ENCODE measurements at regions not wholly inside any gene's neighbourhood (a gene's known extent, or its start where the extent isn't known, plus 50 kb on each side); places are given as distances from the start of the nearest gene placed in this dataset.
A peak's percentile ranks its signal among the peaks of the same experiment; 100 is the strongest.
"Not testable (repeated sequence)": the region's sequence is repeated elsewhere in the genome, so short reads cannot be mapped to it uniquely, and the experiment has no call there.

- Histone ChIP-seq H3K9me3 (peaks cover 11% of the 10 kb centered on the region), H3K4me1 (no peaks in the 10 kb centered on the region), H3K27ac (no peak overlapping the region), H3K9ac (no peak overlapping the region), H3K36me3 (no peaks in the 10 kb centered on the region), H3K4me2 (no peak overlapping the region), H4K20me1 (no peaks in the 10 kb centered on the region), H3K4me3 (no peak overlapping the region), H3K27me3 (no peaks in the 10 kb centered on the region)
- no peak for TF ChIP-seq Cebpa-rat (IDR thresholded peaks at IDR 0.05)
These were observed 185.8 kb upstream of the NR2F2 start for GRCh38 chr15:96144734-96145133.

- no peak for TF ChIP-seq Cebpa-rat (IDR thresholded peaks at IDR 0.05)
- H3K27ac ChIP-seq = no peak overlapping the region
- H3K27me3 ChIP-seq = no peaks in the 10 kb centered on the region
- no peak overlapping the region for H3K4me3 ChIP-seq
- no peaks in the 10 kb centered on the region for H4K20me1 ChIP-seq
- H3K36me3 ChIP-seq = no peaks in the 10 kb centered on the region
- no peaks in the 10 kb centered on the region for H3K4me1 ChIP-seq
- H3K9ac ChIP-seq = no peak overlapping the region
- H3K9me3 ChIP-seq = no peaks in the 10 kb centered on the region
- no peak overlapping the region for H3K4me2 ChIP-seq
These were observed 183.8 kb upstream of the NR2F2 start for GRCh38 chr15:96146726-96147125.

DNA sequence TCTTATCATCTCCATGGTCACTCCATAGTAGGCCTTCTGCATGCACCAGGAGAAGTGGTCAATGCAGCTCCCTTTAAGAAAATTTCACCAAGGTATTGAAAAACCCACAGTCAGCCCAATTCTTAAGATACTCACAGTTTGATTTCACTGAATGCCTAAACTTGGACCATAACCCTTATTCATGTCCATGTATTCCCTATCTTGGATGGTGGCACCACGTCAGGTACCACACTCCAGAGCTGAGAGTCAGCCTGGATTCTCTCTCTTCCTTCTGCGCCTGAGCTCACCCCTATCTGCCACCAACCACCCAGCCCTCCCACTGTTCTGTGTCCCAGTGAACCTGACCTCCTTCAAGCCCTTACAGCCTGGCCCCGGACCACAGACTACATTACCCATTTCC, 183.2 kb upstream of the NR2F2 start:
- Histone ChIP-seq H3K9me3 (no peaks in the 10 kb centered on the region), H3K9ac (no peak overlapping the region), H3K4me3 (no peak overlapping the region), H4K20me1 (no peaks in the 10 kb centered on the region), H3K27me3 (no peaks in the 10 kb centered on the region), H3K4me1 (no peaks in the 10 kb centered on the region), H3K27ac (no peak overlapping the region), H3K36me3 (no peaks in the 10 kb centered on the region), H3K4me2 (no peak overlapping the region)
- no peak for TF ChIP-seq Cebpa-rat (IDR thresholded peaks at IDR 0.05)

GRCh38 chr15:96150254-96150653, 180.2 kb upstream of the NR2F2 start:
- no peak for TF ChIP-seq Cebpa-rat (IDR thresholded peaks at IDR 0.05)
- Histone ChIP-seq H3K9ac (no peak overlapping the region), H3K27ac (no peak overlapping the region)

GRCh38 chr15:96151749-96152148, 178.8 kb upstream of the NR2F2 start:
- not testable (repeated sequence) for H3K36me3 ChIP-seq, H3K27ac ChIP-seq, H4K20me1 ChIP-seq, H3K9me3 ChIP-seq, H3K4me2 ChIP-seq, H3K4me3 ChIP-seq, H3K4me1 ChIP-seq, H3K9ac ChIP-seq, H3K27me3 ChIP-seq
- peak; percentile 77; the same call in 1 of the 2 replicates for TF ChIP-seq Cebpa-rat (IDR thresholded peaks at IDR 0.05)

More at GRCh38 chr15:96150254-96150653, 180.2 kb upstream of the NR2F2 start:
- Histone ChIP-seq H3K36me3 (no peaks in the 10 kb centered on the region), H3K27me3 (no peaks in the 10 kb centered on the region), H3K9me3 (no peaks in the 10 kb centered on the region), H3K4me1 (no peaks in the 10 kb centered on the region), H3K4me2 (no peak overlapping the region), H3K4me3 (no peak overlapping the region), H4K20me1 (no peaks in the 10 kb centered on the region)

GRCh38 chr15:96153929-96154328, 176.6 kb upstream of the NR2F2 start:
- no peaks in the 10 kb centered on the region for H4K20me1 ChIP-seq
- H3K9ac ChIP-seq = no peak overlapping the region
- H3K4me1 ChIP-seq = no peaks in the 10 kb centered on the region
- no peak overlapping the region for H3K27ac ChIP-seq
- no peaks in the 10 kb centered on the region for H3K9me3 ChIP-seq
- H3K27me3 ChIP-seq = no peaks in the 10 kb centered on the region
- TF ChIP-seq Cebpa-rat (IDR thresholded peaks at IDR 0.05) = no peak
- H3K36me3 ChIP-seq = no peaks in the 10 kb centered on the region
- H3K4me2 ChIP-seq = no peak overlapping the region
- H3K4me3 ChIP-seq = no peak overlapping the region

GRCh38 chr15:96158938-96159337, 171.6 kb upstream of the NR2F2 start:
- Histone ChIP-seq H3K27ac (no peak overlapping the region), H3K9me3 (no peaks in the 10 kb centered on the region), H3K4me1 (no peaks in the 10 kb centered on the region), H3K27me3 (no peaks in the 10 kb centered on the region), H4K20me1 (no peaks in the 10 kb centered on the region), H3K4me2 (no peak overlapping the region), H3K4me3 (no peak overlapping the region), H3K9ac (no peak overlapping the region), H3K36me3 (no peaks in the 10 kb centered on the region)
- TF ChIP-seq Cebpa-rat (IDR thresholded peaks at IDR 0.05) = no peak

DNA sequence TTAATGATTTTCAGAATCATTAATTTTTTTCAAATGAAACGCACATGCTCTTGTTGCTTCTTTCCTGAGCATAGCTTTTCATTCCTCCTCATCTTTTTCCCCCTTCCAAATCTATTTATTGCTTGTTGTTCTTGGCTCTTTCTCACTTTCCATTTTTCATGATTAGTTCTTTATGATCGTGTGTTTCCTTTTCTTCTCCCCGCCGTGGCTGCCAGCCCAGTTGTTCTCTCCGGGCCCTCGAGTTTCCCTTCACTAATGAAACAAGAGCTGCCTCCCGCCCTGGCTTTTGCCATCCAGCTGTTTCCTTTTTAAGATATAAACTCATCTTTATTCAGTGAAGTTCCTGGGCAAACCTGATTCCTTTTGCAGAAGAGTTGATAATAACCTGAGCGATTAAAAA, 170.2 kb upstream of the NR2F2 start:
- Histone ChIP-seq H3K9ac (no peak overlapping the region), H3K4me2 (no peak overlapping the region), H3K27me3 (no peaks in the 10 kb centered on the region), H3K9me3 (no peaks in the 10 kb centered on the region), H3K36me3 (no peaks in the 10 kb centered on the region), H3K4me1 (no peaks in the 10 kb centered on the region), H4K20me1 (no peaks in the 10 kb centered on the region), H3K4me3 (no peak overlapping the region), H3K27ac (no peak overlapping the region)
- no peak for TF ChIP-seq Cebpa-rat (IDR thresholded peaks at IDR 0.05)

GRCh38 chr15:96160800-96161199, 169.7 kb upstream of the NR2F2 start:
- Histone ChIP-seq H4K20me1 (no peaks in the 10 kb centered on the region), H3K4me2 (no peak overlapping the region), H3K4me3 (no peak overlapping the region), H3K27ac (no peak overlapping the region), H3K4me1 (no peaks in the 10 kb centered on the region), H3K9ac (no peak overlapping the region), H3K36me3 (no peaks in the 10 kb centered on the region), H3K27me3 (no peaks in the 10 kb centered on the region), H3K9me3 (no peaks in the 10 kb centered on the region)
- no peak for TF ChIP-seq Cebpa-rat (IDR thresholded peaks at IDR 0.05)

- no peaks in the 10 kb centered on the region for H3K36me3 ChIP-seq
- no peaks in the 10 kb centered on the region for H3K4me1 ChIP-seq
- no peaks in the 10 kb centered on the region for H4K20me1 ChIP-seq
- no peak overlapping the region for H3K4me3 ChIP-seq
- no peak overlapping the region for H3K4me2 ChIP-seq
- H3K27me3 ChIP-seq = no peaks in the 10 kb centered on the region
- H3K9me3 ChIP-seq = no peaks in the 10 kb centered on the region
- no peak overlapping the region for H3K27ac ChIP-seq
- no peak overlapping the region for H3K9ac ChIP-seq
- TF ChIP-seq Cebpa-rat (IDR thresholded peaks at IDR 0.05) = no peak
These were observed 168.2 kb upstream of the NR2F2 start for GRCh38 chr15:96162322-96162721.

- H3K36me3 ChIP-seq = no peaks in the 10 kb centered on the region
- no peak overlapping the region for H3K9ac ChIP-seq
- no peak for TF ChIP-seq Cebpa-rat (IDR thresholded peaks at IDR 0.05)
- H3K27me3 ChIP-seq = no peaks in the 10 kb centered on the region
- no peaks in the 10 kb centered on the region for H4K20me1 ChIP-seq
- H3K9me3 ChIP-seq = no peaks in the 10 kb centered on the region
- no peak overlapping the region for H3K27ac ChIP-seq
- H3K4me2 ChIP-seq = no peak overlapping the region
- no peaks in the 10 kb centered on the region for H3K4me1 ChIP-seq
- H3K4me3 ChIP-seq = no peak overlapping the region
These were observed 165.4 kb upstream of the NR2F2 start for GRCh38 chr15:96165081-96165480.

All from BLaER1 (cell line).